ENCODE measurements at regions not wholly inside any gene's neighbourhood (a gene's known extent, or its start where the extent isn't known, plus 50 kb on each side); places are given as distances from the start of the nearest gene placed in this dataset.
"Not testable (repeated sequence)": the region's sequence is repeated elsewhere in the genome, so short reads cannot be mapped to it uniquely, and the experiment has no call there.

- no peak for DNase-seq
These were observed 97.6 kb downstream of the MYCN start for GRCh38 chr2:16037808-16038457.

- DNase-seq: no peak
These were observed 96.6 kb downstream of the MYCN start for GRCh38 chr2:16036951-16037350.

GRCh38 chr2:16035747-16036745 is 95.7 kb downstream of the MYCN start:
- no peak for DNase-seq

GRCh38 chr2:16034975-16035746 is 94.8 kb downstream of the MYCN start:
- no peak for DNase-seq

GRCh38 chr2:16034151-16034974 is 94.0 kb downstream of the MYCN start:
- DNase-seq: peak; percentile 2

GRCh38 chr2:16033032-16033293 is 92.6 kb downstream of the MYCN start:
- no peak for DNase-seq

- no peak for DNase-seq
These were observed 92.1 kb downstream of the MYCN start for GRCh38 chr2:16032282-16033031.

- DNase-seq: no peak
These were observed 91.5 kb downstream of the MYCN start for GRCh38 chr2:16031848-16032159.

GRCh38 chr2:16031058-16031847 is 90.9 kb downstream of the MYCN start:
- no peak for DNase-seq

GRCh38 chr2:16030206-16031057 is 90.1 kb downstream of the MYCN start:
- DNase-seq: no peak

GRCh38 chr2:16028644-16029043 is 88.3 kb downstream of the MYCN start:
- no peak for DNase-seq

- no peak for DNase-seq
These were observed 86.6 kb downstream of the MYCN start for GRCh38 chr2:16026816-16027501.

- no peak for DNase-seq
These were observed 85.7 kb downstream of the MYCN start for GRCh38 chr2:16025876-16026640.

- no peak for DNase-seq
These were observed 85.0 kb downstream of the MYCN start for GRCh38 chr2:16025211-16025875.

GRCh38 chr2:16024628-16025027 is 84.3 kb downstream of the MYCN start:
- DNase-seq: not testable (repeated sequence)

- no peak for DNase-seq
These were observed 83.4 kb downstream of the MYCN start for GRCh38 chr2:16023506-16024360.

- DNase-seq: no peak
These were observed 82.3 kb downstream of the MYCN start for GRCh38 chr2:16022548-16023240.
